NCI-H82 (cell line): ENCODE measurements at regions not wholly inside any gene's neighbourhood (a gene's known extent, or its start where the extent isn't known, plus 50 kb on each side); places are given as distances from the start of the nearest gene placed in this dataset.
A peak's percentile ranks its signal among the peaks of the same experiment; 100 is the strongest.
"Not testable (repeated sequence)": the region's sequence is repeated elsewhere in the genome, so short reads cannot be mapped to it uniquely, and the experiment has no call there.

ENCODE experiments used
- DNase-seq: peaks from one replicate; lab custom pipeline; 2025; lab: John Stamatoyannopoulos, UW

GRCh38 chr2:19651466-19651865 is 250.3 kb downstream of the TTC32 start:
- DNase-seq: no peak

- no peak for DNase-seq
Measured at GRCh38 chr2:19649785-19650380, 251.9 kb downstream of the TTC32 start.

DNA sequence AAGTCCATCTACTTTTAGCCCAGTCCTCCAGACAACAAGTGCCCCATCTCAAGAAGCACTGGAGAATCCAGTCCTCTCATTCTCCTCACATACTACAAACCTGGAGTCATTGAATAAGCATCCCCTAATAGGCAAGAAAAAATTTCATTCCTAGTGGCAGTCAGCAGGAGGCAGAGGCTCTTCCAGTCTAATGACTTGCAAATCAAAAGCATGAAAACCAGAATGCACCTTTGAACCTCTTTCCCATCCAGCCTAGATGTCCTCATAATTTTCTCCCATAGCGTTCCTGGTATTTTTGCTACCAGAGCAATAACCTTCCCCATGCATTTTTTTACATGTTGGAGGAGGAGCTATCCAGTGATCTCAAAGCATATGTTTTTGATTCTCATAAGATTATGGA is 252.6 kb downstream of the TTC32 start:
- DNase-seq: no peak

DNA sequence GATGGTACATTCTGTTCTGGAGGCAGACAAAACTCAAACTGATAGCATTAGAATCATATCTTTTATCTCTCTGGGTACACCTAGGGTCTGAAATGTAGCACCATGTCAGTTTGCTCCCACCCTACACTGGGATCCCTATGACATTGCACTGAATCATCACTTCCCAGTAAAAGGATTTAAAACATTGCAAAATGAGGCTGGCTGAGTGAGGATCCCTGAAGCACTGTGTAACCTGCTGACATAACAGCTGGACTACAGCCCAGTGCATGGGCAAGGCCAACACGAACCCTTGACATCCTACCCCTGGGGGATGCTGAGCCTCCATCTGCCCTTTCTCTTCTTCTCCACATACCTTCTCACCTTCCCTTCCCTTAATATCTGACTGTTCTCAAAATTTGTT is 253.2 kb downstream of the TTC32 start:
- DNase-seq: no peak

DNA sequence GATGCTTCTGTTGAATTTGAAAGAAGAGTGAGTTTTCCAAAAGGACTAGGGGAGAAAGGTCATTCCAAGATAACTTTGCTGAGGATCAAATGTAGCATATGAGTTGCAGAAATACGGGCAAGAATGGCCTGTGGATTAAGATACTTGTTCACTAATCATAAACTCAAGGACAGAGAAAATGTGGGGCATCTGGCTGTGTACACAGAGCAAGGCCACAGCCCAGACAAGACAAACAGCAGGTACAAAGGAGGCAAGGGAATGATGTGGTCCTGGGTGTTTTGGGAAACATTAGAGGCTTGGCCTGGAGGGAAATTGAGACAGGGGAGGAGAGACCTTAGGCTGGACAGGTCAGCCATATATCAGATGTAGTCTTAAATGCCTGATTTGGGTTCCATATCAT is 254.8 kb downstream of the TTC32 start:
- DNase-seq: no peak

DNA sequence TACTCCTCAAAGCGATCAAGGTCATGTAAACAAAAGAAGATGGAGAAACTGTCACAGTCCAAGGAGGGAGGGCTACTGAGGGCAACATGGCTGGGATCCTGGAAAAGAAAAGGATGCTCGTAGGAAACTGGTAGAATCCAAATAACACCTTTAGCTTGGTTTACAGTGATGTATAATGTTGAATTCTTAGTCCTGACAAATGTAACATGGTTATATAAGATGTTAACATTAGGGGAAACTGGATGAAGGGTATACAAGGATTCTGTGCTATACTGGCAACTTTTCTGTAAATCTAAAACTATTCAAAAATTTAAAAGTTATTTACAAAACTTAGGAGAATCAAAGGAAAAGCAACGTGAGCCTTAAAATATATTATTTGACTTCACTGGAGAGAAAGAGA is 257.0 kb downstream of the TTC32 start:
- DNase-seq: no peak

DNA sequence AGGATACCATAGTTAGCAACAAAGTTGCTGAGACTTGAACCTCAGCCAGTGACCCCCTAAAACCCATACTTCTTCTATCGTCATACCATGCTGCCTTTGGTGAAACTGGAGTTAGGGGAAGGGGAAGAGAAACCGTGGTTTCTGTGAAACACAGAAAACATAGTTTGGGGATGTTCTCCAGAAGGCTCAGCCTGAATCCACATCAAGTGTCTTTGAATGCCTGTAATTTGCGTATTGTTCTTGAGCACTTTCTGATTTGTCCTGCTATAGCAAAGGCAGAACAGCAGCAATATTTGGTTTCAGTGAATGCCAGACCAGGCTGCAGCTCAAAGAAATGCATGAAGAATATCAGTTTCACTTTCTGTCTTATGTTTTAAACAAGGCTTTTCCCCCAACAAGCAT is 258.7 kb downstream of the TTC32 start:
- no peak for DNase-seq

- DNase-seq: no peak
Measured at GRCh38 chr2:19642501-19642900, 259.3 kb downstream of the TTC32 start.

GRCh38 chr2:19635951-19636510 is 265.8 kb downstream of the TTC32 start:
- no peak for DNase-seq

- DNase-seq: no peak
Measured at GRCh38 chr2:19632403-19632991, 269.3 kb downstream of the TTC32 start.

- DNase-seq: no peak
Measured at GRCh38 chr2:19631871-19632270, 269.9 kb downstream of the TTC32 start.

DNA sequence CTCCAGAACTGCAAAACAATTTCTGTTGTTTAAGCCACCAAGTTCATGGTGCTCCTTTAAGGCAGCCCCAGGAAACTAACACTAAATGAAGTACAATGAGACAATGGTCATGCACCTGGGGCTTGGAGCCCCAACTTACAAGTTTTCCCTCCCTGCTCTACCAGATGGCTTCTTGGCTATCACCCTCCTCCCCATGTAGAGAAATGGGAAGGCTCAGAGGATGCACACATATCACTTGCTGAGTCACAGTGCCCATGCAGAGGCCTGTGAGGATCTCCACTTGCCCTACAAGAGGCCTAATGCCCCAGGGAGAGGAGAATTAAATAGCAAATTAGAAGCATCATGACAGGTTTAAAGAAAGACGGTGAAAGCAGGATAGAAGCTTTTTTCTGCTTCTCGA is 270.9 kb downstream of the TTC32 start:
- DNase-seq: no peak

GRCh38 chr2:19627359-19627758 is 268.9 kb upstream of the OSR1 start:
- DNase-seq: no peak

GRCh38 chr2:19623488-19623887 is 265.1 kb upstream of the OSR1 start:
- no peak for DNase-seq

DNA sequence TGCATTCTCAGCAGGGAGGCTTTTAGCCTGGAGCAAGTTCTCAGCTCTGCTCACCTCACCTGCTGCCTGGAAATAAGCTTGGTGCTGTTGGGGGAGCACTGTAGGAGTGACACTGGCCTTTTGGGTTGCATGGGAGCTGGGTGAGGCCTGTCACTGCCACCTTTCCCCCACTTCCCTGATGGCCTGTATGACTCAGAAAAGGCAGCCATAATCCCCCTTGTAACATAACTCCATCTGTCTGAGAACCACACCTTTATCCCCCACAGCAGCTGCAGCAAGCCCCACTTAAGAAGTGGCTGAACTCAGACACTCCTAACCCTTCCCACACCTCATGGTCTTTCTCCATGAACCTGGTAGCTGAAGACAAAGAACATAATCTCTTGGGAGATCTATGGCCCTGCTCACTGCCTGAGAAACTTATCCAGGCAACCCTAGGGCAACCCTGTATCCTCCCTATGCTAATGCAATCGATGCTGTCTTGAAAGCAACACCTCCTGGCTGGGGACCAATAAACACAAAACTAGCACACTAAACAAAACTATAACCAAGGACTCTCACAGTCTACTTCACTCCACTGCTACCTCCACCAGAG is 258.9 kb upstream of the OSR1 start:
- DNase-seq: peak; percentile 79

DNA sequence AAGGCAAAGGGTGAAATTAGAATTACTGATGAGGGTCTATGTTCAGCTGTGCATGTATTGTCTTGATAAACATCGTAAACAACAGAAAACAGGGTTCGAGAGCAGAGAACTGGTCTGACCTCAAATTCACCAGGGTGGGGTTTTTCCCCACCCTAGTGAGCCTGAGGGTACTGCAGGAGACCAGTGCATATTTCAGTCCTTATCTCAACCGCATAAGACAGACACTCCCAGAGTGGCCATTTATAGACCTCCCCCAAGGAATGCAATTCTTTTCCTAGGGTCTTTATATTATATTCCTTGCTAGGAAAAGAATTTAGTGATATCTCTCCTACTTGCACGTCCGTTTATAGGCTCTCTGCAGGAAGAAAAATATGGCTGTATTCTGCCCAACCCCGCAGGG is 257.0 kb upstream of the OSR1 start:
- not testable (repeated sequence) for DNase-seq

- DNase-seq: no peak
Measured at GRCh38 chr2:19614066-19614465, 255.6 kb upstream of the OSR1 start.

DNA sequence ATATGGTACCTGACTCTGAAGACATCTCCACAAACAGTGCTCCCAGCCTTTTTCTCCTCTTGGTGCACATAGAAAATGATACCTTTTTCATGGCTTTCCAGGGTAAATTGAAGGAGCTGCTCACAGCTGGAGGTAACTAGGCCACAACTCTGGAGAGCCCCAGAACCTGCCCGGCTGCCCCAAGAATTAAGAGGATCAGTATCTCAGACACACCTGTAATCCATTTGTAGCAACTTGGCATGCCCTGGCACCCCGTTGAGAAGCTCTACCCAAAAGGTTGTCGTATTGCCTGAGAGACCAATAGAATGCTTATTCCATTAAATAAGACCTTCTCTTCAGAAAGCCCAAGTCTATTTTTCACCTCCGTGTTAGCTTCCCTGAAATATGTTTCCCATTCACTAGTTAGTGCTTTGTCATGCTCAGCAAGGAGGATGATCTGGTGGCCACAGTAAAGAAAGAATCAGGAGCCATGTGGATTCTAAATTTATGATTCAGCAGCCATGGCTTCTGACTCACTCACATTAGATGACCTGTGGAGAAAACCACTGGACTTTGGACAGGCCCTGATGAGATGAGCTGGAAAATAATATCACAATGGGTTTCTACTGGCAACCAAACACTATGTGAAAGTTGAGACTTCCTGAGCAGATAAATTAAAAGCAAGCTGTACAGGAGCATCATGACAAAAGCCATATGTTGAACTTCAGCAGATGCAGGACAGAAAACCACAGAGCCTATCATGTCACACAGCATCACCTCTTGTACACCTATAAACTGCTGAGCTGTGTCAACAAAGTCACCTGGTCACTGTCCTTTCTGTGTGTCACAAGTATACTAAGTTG is 253.3 kb upstream of the OSR1 start:
- DNase-seq: no peak

GRCh38 chr2:19609266-19609665 is 250.8 kb upstream of the OSR1 start:
- DNase-seq: no peak

GRCh38 chr2:19607931-19608771 is 249.7 kb upstream of the OSR1 start:
- peak; percentile 37 for DNase-seq

DNA sequence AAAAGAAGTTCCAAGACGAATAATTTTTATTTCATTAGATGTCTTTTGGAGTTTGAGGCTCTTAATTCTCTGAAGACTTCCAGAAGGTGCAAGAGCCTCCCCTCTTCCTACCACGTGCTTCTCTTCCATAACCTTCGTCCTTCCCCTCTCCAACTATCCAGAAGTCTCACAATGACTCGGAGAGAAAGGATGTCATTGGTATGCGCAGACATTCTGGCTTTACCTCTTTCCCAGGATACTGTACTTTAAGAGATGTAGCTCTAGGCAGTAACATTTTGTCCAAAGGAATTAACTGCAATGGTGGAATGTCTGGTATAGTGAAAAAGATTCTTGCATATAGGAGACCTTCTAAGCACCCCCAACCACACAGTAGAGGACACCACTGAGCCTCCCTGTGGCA is 249.0 kb upstream of the OSR1 start:
- DNase-seq: no peak

- DNase-seq: no peak
Measured at GRCh38 chr2:19600982-19601381, 242.6 kb upstream of the OSR1 start.
